GM18951 (cell line): ENCODE measurements at regions not wholly inside any gene's neighbourhood (a gene's known extent, or its start where the extent isn't known, plus 50 kb on each side); places are given as distances from the start of the nearest gene placed in this dataset.
"Not testable (repeated sequence)": the region's sequence is repeated elsewhere in the genome, so short reads cannot be mapped to it uniquely, and the experiment has no call there.

Experiments used
- POLR2A ChIP-seq: IDR thresholded peaks from 4 replicates; pipeline ENCODE4 v1.6.1; 2011; ENCODE audit warnings: mild to moderate bottlenecking; ENCODE audit not compliant: insufficient read length, insufficient read depth; ENCODE audit errors: extremely low read depth
- in situ Hi-C: fragments of 300-500 bp; cut with MboI; formaldehyde crosslinking; loops from one replicate; pipeline ENCODE4 v1.12.0; 2022; ENCODE audit warnings: low sequenced_read_pairs, mixed read lengths, inconsistent platforms; ENCODE audit not compliant: unreplicated experiment

DNA sequence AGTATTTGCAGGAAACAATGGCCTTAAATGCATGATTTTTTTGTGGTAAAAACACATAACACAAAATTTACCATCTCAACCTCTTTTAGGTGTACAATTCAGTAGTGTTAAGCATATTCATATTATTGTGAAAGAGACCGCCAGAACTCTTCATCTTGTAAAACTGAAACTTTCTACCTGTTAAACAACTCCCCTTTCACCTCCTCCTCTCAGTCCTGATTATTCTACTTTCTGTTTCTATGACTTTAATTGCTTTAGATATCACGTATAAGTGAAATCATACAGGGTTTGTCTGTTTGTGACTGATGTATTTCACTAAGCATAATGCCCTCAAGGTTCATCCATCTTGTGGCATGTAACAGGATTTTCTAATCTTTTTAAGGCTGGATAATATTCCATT lies 353.4 kb downstream of the ADAMTS20 start:
- no peak for TF ChIP-seq POLR2A

DNA sequence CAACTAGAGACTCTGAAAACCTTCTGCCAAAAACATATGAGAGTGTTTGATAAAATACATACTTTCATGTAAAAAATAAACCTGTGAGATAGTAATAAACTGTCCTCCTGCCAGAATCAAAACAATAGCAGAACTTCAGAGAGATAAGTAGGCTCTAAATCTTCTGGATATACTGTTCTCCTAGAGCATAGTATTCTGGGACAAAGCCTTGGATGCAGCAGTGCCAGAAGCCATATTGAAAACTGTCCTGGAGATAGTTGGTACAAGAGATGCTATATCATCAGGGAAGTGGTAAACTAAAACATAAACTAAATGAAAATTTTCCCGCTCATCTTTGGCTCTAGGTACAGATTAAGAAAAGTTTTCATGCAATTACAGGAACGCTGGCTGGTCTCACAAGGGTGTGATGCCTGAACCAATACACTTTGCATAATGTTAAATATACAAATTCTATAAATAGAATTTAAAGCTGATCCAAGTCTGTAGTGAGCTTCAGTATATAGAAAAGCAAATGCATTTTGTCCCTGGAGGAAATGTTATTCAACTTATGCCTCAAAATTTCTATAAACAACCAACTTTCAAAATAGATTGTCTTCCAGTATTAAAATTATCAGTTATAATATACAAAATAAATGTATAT lies 355.6 kb downstream of the ADAMTS20 start:
- in situ Hi-C loops = no loop called here
- TF ChIP-seq POLR2A = no peak

More for the DNA sequence above, 353.4 kb downstream of the ADAMTS20 start:
- in situ Hi-C loops = no loop called here

DNA sequence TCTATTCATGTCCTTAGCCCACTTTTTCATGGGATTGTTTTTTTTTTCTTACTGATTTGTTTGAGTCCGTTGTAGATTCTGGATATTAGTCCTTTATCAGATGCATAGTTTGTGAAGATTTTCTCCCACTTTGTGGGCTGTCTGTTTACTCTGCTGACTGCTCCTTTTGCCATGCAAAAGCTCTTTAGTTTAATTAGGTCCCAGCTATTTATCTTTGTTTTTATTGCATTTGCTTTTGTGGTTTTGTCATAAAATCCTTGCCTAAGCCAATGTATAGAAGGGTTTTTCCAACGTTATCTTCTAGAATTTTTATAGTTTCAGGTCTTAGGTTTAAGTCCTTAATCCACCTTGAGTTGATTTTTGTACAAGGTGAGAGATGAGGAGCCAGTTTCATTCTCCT lies 358.9 kb downstream of the ADAMTS20 start:
- in situ Hi-C loops = not testable (repeated sequence)

DNA sequence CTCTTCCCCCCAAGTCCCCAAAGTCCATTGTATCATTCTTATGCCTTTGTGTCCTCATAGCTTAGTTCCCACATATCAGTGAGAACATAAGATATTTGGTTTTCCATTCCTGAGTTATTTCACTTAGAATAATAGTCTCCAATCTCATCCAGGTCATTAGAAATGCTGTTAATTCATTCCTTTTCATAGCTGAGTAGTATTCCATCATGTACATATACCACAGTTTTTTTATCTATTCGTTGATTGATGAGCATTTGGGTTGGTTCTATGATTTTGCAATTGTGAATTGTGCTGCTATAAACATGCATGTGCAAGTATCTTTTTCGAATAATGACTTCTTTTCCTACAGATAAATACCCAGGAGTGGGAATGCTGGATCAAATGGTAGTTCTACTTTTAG lies 359.6 kb downstream of the ADAMTS20 start:
- in situ Hi-C loops = not testable (repeated sequence)

DNA sequence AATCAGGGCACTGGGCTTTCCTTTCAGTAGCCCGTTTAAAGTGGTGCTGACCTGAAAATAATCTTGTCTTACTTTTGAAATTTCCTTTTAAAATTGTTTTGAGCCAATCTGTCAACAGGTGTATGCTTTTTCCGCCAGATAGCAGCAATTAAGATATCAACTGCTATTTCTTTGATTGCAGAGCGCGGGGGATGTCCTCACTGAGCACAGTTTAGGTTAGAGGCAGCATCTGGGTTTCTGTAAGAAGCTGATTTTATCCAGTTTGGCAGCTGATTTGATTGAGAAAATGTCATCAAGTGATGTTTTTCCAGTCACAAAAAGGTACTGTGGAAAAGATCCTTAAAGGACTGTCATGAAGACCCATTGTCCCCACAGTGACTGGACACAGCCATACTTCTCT lies 371.8 kb downstream of the ADAMTS20 start:
- TF ChIP-seq POLR2A = no peak
- in situ Hi-C loops = no loop called here

DNA sequence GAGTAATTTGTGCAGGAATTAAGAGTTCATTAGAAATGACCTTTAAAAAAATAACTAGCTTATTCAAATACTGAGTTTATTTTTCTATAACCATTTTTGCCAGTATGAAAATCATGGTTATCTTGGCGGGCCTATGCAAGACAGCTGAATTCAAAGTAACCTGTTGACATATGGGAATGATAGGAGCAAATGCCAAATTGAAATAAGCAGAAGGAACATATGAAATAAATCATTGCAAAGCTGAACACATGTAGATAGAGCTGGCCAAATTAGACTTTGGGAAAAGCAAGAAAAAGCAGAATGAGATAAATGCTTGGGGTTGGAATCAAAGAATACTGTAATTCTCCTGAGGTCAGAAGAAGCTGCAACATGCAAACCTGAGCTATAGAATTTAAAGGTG lies 372.5 kb downstream of the ADAMTS20 start:
- in situ Hi-C loops = no loop called here
- TF ChIP-seq POLR2A = no peak

DNA sequence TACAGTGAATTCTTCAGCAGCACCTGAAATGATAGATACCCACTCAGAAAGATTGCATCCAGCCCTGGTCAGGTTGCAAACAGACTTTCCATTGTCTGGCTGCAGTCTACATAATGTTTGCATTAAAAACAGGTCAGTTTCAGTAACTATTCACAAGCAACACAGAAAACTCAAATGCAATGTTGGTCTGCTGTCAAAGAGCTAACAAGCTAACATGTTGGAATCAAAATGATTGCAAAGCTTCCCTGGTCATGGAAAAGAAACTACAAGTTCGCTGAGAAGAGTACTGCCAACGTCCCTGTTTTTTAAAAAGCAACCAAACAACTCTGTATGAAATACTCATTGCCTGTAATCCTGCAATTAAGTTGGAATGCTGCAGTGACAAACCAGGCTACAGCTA lies 374.7 kb downstream of the ADAMTS20 start:
- in situ Hi-C loops = no loop called here
- TF ChIP-seq POLR2A = no peak

DNA sequence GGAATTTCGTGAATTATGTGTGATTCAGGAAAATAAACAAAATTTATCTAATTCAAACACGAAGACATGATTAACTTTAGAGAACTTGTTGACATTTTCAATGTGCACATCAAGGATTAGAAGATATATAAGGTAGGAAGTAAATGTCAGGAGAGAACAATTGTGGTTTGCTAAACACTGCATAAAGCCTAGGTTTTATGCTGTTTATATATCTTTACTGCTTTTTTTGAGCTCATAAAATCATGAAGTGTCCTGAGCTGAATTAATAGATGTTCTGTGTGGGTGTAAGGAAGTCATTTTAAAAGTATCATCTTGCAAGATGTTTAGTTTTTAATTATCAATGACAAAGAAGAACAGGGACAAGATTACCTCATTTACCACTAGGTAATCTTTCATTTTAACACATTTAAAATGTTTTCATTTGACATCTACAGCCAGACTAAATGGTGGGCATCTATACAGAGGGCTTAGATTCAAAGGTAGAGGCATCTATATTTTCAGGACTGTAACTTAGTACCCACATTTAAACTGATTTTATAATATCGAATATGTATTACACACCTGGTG lies 382.8 kb downstream of the ADAMTS20 start:
- no peak for TF ChIP-seq POLR2A
- in situ Hi-C loops = no loop called here

DNA sequence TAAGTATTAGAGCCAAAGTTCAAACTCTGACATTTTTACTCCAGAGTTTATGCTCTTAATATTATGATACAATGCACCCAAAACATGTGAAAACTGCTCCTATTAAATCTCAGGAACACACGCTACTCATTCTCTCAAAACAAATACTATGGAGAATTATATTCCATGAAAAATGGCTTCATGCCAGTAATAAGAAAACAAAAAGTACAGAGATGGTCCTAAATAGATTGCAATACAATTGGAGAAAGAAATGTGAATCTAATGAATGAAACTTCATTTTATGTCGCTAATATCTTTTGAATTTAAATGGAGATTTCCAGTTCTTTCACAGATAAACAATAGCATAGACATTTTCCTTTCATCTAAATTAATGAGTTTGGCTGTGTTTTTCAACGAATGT lies 384.3 kb downstream of the ADAMTS20 start:
- in situ Hi-C loops = no loop called here
- TF ChIP-seq POLR2A = no peak

DNA sequence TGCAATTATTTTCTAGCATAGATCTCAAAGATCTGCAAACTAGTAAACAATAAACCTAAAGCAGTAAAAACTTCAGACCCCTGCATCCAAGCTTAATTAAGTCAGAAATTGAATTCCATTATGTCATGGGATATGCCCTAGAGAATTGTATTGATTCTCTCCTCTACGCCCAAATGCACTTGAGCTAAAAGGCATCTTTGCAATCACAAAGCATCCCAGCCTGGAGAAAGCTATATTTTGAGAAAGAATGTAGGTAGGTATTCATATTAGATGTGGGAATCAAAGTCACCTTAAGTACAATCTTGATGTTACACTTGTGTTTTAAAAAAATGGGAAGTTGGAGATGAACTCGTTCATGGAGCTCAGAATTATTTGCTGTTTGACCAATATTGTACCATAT lies 386.7 kb downstream of the ADAMTS20 start:
- TF ChIP-seq POLR2A = no peak
- in situ Hi-C loops = no loop called here

DNA sequence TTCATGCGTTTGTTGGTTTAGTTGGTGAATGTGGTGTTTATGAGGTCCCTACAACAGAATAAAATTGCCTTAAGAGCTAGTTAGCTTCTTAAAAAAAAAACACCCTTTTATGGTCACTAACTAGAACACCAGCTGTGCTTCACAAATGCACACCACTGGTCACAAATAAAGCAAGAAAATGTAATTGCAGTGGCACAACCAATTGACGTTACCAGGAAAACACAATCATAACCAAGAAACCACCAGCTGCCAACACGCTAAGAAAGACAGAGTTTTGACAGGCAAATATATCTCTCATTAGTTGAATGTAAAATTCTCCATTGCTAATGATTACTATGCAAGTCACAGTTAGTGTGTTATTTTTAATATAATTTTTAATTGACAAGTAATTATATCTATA lies 389.9 kb downstream of the ADAMTS20 start:
- in situ Hi-C loops = no loop called here
- TF ChIP-seq POLR2A = no peak

DNA sequence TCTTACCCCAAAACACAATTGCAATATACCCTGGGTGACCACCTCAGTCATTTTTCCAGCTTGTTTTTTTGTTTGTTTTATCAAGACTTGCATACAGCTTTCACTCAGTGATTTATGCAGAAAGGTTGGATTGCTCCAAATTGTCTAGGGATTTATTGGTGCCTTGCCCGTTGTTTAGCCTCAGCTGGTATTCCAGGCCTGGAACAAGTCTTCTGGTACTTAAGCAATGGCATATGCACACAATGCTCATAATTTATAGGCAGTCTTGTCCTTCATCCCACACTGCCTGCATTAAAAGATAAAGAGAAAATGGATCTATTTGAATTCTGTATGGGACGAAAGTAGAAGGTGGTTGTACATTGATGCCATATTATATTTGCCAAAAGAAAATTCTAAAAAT lies 392.5 kb downstream of the ADAMTS20 start:
- in situ Hi-C loops = no loop called here
- TF ChIP-seq POLR2A = no peak

DNA sequence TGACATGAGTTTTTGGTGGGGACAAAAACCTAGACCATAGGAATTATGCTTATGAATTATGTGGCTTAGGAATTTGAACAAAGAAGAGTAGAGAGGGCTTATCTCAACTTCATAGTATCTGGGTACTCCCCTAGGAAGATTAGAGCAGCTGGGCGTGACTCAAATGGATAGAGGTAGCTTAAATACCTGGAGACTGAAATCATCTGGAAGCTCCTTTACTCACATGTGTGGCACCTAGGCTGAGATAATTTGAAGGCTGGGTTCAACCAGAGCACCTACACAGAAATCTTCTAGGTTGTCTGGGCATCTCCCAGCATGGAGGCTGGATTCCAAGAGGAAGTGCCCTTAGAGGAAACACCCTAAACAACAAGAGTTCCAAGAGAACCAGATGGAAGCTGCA lies 393.9 kb downstream of the ADAMTS20 start:
- in situ Hi-C loops = no loop called here
- no peak for TF ChIP-seq POLR2A

DNA sequence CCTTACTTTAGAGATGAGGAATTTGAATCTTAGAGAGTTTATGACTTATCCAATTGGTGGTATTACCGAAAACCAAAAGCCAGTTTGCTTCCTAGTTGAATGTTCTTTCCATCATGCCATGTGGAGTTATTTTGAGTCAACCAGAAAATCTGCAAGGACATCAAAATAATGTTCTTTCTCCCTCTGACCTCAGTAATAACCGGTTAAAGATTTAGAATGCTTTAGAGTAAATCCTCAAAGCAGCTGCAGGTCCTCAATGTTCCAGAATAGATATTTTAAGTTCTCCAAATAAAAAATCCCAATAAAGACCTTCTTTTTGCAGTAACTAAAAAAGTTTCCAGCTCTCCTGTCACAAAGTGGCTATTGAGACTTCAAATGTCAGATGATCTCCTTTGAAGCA lies 396.6 kb downstream of the ADAMTS20 start:
- in situ Hi-C loops = no loop called here
- TF ChIP-seq POLR2A = no peak

DNA sequence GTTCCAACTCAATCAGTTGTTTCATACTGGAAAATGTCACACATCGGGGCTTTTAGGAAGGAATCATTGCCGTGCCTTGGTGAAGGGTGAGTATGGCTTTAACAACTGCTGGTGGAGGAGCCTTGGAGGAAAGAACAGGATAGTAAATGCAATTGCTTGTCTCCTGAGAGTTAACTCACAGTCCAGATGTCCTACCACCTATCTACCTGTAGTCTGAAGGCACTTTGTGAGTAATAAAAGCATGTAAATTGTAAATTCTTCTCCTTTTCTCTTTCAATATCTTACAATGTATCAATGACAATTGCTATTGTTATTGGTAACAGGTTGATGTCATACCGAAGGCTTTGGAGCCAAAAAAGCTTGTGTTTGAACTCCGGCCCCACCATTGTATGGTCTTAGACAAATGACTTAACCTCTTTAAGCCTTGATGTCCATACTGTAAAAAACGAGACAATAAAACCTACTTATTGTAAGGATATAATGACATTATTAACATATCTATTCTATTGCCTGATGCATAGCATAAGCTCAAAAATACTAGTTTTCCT lies 397.4 kb downstream of the ADAMTS20 start:
- no peak for TF ChIP-seq POLR2A
- in situ Hi-C loops = no loop called here

DNA sequence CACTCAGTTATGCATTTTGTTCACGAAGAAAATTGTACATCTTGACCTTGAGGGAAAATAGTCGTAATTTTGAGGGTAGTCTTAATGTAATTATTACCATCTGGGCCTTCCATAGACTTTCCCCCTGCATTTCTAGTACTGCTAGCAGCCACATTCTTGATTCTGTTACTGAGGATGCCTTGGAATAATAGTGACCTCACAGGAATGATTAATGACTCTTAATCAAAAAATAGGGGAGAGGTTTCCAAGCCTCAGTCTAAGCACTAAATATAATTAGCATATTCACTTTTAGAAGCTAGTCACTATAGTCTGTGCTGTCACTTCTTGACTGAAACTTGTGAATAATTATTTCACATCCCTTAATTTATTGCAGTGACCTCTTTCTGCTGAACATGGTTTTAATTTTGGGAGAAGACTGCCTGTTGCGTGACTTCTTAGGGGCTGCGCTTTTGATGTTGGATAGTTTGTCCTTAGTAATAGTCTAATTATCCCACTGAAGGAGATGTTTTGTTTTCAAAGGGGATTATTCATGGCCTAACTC lies 400.5 kb downstream of the ADAMTS20 start:
- in situ Hi-C loops = no loop called here
- TF ChIP-seq POLR2A = no peak
